OCI-LY3 (cell line): ENCODE measurements at regions not wholly inside any gene's neighbourhood (a gene's known extent, or its start where the extent isn't known, plus 50 kb on each side); places are given as distances from the start of the nearest gene placed in this dataset.

Experiments used
- CTCF ChIP-seq: fragments of 200-600, 300-600 bp; sonication (generic); IDR thresholded peaks from 2 replicates; pipeline ENCODE4 v1.5.1; 2014; ENCODE audit warnings: antibody characterized with exemption, low read length, low read depth
- EZH2phosphoT487 ChIP-seq: fragments of 200-600 bp; shearing (Covaris generic); IDR thresholded peaks from 2 replicates; pipeline ENCODE4 v1.6.1; 2018; ENCODE audit warnings: antibody characterized with exemption, mixed run types, low read depth

GRCh38 chr2:103808814-103809213 lies 1045.1 kb upstream of the POU3F3 start:
- TF ChIP-seq CTCF (no peak), EZH2phosphoT487 (no peak)
